Sigmoid colon (tissue), 4 donors: ENCODE measurements at regions not wholly inside any gene's neighbourhood (a gene's known extent, or its start where the extent isn't known, plus 50 kb on each side); places are given as distances from the start of the nearest gene placed in this dataset.

ENCODE experiments used
- POLR2A ChIP-seq, 2 donors: fragments of 450-650 bp; IDR thresholded peaks; one replicate each; pipeline ENCODE4 v1.6.1; 2016; ENCODE audit warnings: antibody characterized with exemption in 2 of 2, mild to moderate bottlenecking in 2 of 2, moderate library complexity in 2 of 2
- POLR2AphosphoS5 ChIP-seq, 4 donors: sonication (generic); formaldehyde crosslinking; IDR thresholded peaks; one replicate each; pipeline ENCODE4 v1.6.1; 2017; ENCODE audit warnings: antibody characterized with exemption in 4 of 4
- TF ChIP-seq, protein P1 (sequence below), 4 experiments: fragments of 450-650 bp in 3 of 4; fragments of 200-600 bp in 1 of 4; IDR thresholded peaks; one replicate each; pipeline ENCODE4 v1.5.1; 2016 to 2019; ENCODE audit warnings: antibody characterized with exemption in 4 of 4, mild to moderate bottlenecking in 3 of 4, moderate library complexity in 2 of 4

GRCh38 chr2:144288438-144288837 is 231.5 kb downstream of the ZEB2 start:
- TF ChIP-seq POLR2AphosphoS5 (IDR thresholded peaks at IDR 0.05) (no peak), POLR2A (IDR thresholded peaks at IDR 0.05) (no peak)
- TF ChIP-seq, protein P1, sequence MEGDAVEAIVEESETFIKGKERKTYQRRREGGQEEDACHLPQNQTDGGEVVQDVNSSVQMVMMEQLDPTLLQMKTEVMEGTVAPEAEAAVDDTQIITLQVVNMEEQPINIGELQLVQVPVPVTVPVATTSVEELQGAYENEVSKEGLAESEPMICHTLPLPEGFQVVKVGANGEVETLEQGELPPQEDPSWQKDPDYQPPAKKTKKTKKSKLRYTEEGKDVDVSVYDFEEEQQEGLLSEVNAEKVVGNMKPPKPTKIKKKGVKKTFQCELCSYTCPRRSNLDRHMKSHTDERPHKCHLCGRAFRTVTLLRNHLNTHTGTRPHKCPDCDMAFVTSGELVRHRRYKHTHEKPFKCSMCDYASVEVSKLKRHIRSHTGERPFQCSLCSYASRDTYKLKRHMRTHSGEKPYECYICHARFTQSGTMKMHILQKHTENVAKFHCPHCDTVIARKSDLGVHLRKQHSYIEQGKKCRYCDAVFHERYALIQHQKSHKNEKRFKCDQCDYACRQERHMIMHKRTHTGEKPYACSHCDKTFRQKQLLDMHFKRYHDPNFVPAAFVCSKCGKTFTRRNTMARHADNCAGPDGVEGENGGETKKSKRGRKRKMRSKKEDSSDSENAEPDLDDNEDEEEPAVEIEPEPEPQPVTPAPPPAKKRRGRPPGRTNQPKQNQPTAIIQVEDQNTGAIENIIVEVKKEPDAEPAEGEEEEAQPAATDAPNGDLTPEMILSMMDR (IDR thresholded peaks at IDR 0.05): no peak
